PC-3 (cell line): ENCODE measurements at regions not wholly inside any gene's neighbourhood (a gene's known extent, or its start where the extent isn't known, plus 50 kb on each side); places are given as distances from the start of the nearest gene placed in this dataset.

ENCODE experiments used
- ATAC-seq: fragments of 200-7000 bp; cut with Tn5 transposase; 2 replicates; pipeline ENCODE4 v1.9.1; 2020; ENCODE audit warnings: mild to moderate bottlenecking, moderate library complexity
- BruUV-seq: library from RNA; stranded (reverse); fragments of 400-500 nt; replicated peaks from 2 replicates; lab custom pipeline; 2021; lab: Mats Ljungman, UMichigan
- CTCF ChIA-PET: fragments of 300-600 bp; sonication (Branson Sonifier 250); formaldehyde crosslinking; loops from one replicate; lab custom pipeline; 2022; ENCODE audit warnings: antibody characterized with exemption; lab: Charles Lee
- POLR2A ChIA-PET: fragments of 300-600 bp; sonication (Branson Sonifier 250); formaldehyde crosslinking; loops from one replicate; lab custom pipeline; 2022; ENCODE audit warnings: antibody characterized with exemption; ENCODE audit not compliant: unreplicated experiment; lab: Charles Lee
- DNase-seq: peaks from one replicate; pipeline ENCODE4 v3.0.0-alpha.2; 2015
- H2AFZ ChIP-seq: fragments of 300-600 bp; sonication (generic); 2 replicates; pipeline ENCODE4 v1.6.0; 2016; ENCODE audit warnings: antibody characterized with exemption, low read length
- H3F3A ChIP-seq: fragments of 300-600 bp; sonication (generic); one replicate; pipeline ENCODE4 v1.6.0; 2017; ENCODE audit warnings: antibody characterized with exemption, low read length, control low read depth, mild to moderate bottlenecking; ENCODE audit not compliant: unreplicated experiment
- H3K27ac ChIP-seq: fragments of 300-600 bp; sonication (generic); 2 replicates; pipeline ENCODE4 v1.5.1; 2016; ENCODE audit warnings: mild to moderate bottlenecking, low read length
- H3K27me3 ChIP-seq: fragments of 300-600 bp; sonication (generic); 2 replicates; pipeline ENCODE4 v1.6.1; 2016; ENCODE audit warnings: low read length, mixed read lengths
- H3K36me3 ChIP-seq: fragments of 300-600 bp; sonication (generic); 2 replicates; pipeline ENCODE4 v1.6.1; 2016; ENCODE audit warnings: low read depth, mixed run types, low read length, mixed read lengths
- H3K4me1 ChIP-seq: fragments of 300-600 bp; sonication (generic); 2 replicates; pipeline ENCODE4 v1.5.1; 2016; ENCODE audit warnings: low read length; ENCODE audit not compliant: insufficient read depth
- H3K4me2 ChIP-seq: fragments of 300-600 bp; sonication (generic); 2 replicates; pipeline ENCODE4 v1.6.0; 2016; ENCODE audit warnings: low read length
- H3K4me3 ChIP-seq: fragments of 300-600 bp; sonication (generic); 2 replicates; pipeline ENCODE4 v1.5.1; 2016; ENCODE audit warnings: mild to moderate bottlenecking, low read length, mixed read lengths
- H3K79me2 ChIP-seq: fragments of 300-600 bp; sonication (generic); 2 replicates; pipeline ENCODE4 v1.6.1; 2017; ENCODE audit warnings: low read length, mixed read lengths
- H3K9ac ChIP-seq: fragments of 300-600 bp; sonication (generic); 2 replicates; pipeline ENCODE4 v1.6.0; 2016; ENCODE audit warnings: mild to moderate bottlenecking, low read length
- H3K9me2 ChIP-seq: fragments of 300-600 bp; sonication (generic); replicated peaks from 2 replicates; pipeline ENCODE4 v1.6.1; 2016; ENCODE audit warnings: mixed run types, low read length, mixed read lengths
- H3K9me3 ChIP-seq: fragments of 300-600 bp; sonication (generic); 2 replicates; pipeline ENCODE4 v1.6.1; 2016; ENCODE audit warnings: low read length, mixed read lengths
- H4K20me1 ChIP-seq: fragments of 300-600 bp; sonication (generic); 2 replicates; pipeline ENCODE4 v1.6.1; 2016; ENCODE audit warnings: low read length, mixed read lengths
- CTCF ChIP-seq: fragments of 300-600 bp; sonication (generic); conservative IDR thresholded peaks from 2 replicates; pipeline ENCODE4 v1.5.1; 2017; ENCODE audit warnings: antibody characterized with exemption, low read depth, mild to moderate bottlenecking, low read length
- EZH2 ChIP-seq: fragments of 300-600 bp; sonication (generic); IDR thresholded peaks from one replicate; pipeline ENCODE4 v1.6.1; 2017; ENCODE audit warnings: antibody characterized with exemption, mild to moderate bottlenecking, low read length; ENCODE audit not compliant: unreplicated experiment
- EZH2phosphoT487 ChIP-seq: fragments of 300-600 bp; sonication (generic); IDR thresholded peaks from 2 replicates; pipeline ENCODE4 v1.6.1; 2018; ENCODE audit warnings: mild to moderate bottlenecking, antibody characterized with exemption, low read length, borderline replicate concordance
- intact Hi-C: fragments of 100-400 bp; cut with micrococcal nuclease; formaldehyde crosslinking; loops from 2 replicates; pipeline ENCODE4 v1.9.0; 2023

DNA sequence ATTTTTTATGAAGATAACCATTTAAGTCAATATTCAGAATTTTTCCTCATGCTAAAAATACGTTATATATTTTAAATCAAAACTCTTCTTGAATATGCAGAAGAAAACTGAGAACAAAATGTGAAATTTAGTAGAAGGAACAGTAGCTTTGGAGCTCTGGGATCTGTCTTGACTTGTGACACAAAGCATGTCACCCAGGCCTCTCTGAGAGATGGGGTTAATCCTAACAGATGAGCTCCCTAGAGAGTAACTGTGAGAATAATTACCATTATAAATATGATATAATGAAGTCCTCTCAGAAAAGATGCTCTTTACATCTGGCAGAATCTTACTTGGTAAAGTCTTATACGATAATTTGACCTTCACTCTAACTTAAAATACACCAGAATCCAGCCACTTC, 272.0 kb downstream of the PTPRC start:
- H3K9me3 ChIP-seq = no peaks in the 10 kb centered on the region
- intact Hi-C loops = no loop called here
- H2AFZ ChIP-seq = no peak overlapping the region
- no peaks in the 10 kb centered on the region for H4K20me1 ChIP-seq
- no peaks in the 10 kb centered on the region for H3K27me3 ChIP-seq
- peaks cover 3% of the 10 kb centered on the region for H3K4me1 ChIP-seq
- H3K9ac ChIP-seq = no peak overlapping the region
- CTCF ChIA-PET = no interaction called here
- 0 out of 2 replicates have a peak, but pooled peaks cover 5% of the 10 kb centered on the region for H3K36me3 ChIP-seq
- ATAC-seq (no peak), DNase-seq (no peak)
- no peak overlapping the region for H3K4me2 ChIP-seq
- H3F3A ChIP-seq = no peaks in the 10 kb centered on the region
- no TSS peak for BruUV-seq
- H3K9me2 ChIP-seq = no peaks in the 10 kb centered on the region
- H3K4me3 ChIP-seq = no peak overlapping the region
- TF ChIP-seq EZH2phosphoT487 (no peak), EZH2 (no peak)
- H3K27ac ChIP-seq = no peak overlapping the region
- peaks cover 38% of the 10 kb centered on the region for H3K79me2 ChIP-seq
- POLR2A ChIA-PET = no interaction called here

DNA sequence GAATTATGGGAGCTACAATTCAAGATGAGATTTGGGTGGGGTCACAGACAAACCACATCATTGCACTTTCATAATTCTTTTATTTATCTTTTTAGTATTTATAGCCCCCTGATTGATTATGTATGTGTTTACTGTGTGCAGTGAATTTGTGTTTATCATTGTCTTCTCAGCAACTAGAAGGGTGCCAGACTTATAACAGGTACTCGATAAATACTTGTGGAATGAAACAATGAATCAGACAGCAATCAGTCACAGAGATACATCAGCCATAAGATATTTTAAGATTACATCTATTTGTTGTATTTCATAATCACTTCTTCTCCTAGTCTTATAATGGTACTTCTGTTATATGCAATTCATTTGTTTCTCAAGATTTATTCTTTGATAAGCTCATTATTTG, 273.2 kb downstream of the PTPRC start:
- no peak for DNase-seq
- Histone ChIP-seq H3K27me3 (no peaks in the 10 kb centered on the region), H3K9me2 (no peaks in the 10 kb centered on the region), H3K9ac (no peak overlapping the region), H3K4me2 (no peak overlapping the region), H3K79me2 (peaks cover 46% of the 10 kb centered on the region), H3K9me3 (no peaks in the 10 kb centered on the region), H3K4me3 (no peak overlapping the region), H3K4me1 (peaks cover 10% of the 10 kb centered on the region), H3K27ac (no peak overlapping the region), H3F3A (no peaks in the 10 kb centered on the region), H4K20me1 (no peaks in the 10 kb centered on the region), H2AFZ (no peak overlapping the region), H3K36me3 (0 out of 2 replicates have a peak, but pooled peaks cover 5% of the 10 kb centered on the region)
- ChIA-PET CTCF (no interaction called here), POLR2A (no interaction called here)
- no peak for ATAC-seq
- intact Hi-C loops = no loop called here
- BruUV-seq = no TSS peak
- TF ChIP-seq EZH2 (no peak), CTCF (no peak), EZH2phosphoT487 (no peak)

DNA sequence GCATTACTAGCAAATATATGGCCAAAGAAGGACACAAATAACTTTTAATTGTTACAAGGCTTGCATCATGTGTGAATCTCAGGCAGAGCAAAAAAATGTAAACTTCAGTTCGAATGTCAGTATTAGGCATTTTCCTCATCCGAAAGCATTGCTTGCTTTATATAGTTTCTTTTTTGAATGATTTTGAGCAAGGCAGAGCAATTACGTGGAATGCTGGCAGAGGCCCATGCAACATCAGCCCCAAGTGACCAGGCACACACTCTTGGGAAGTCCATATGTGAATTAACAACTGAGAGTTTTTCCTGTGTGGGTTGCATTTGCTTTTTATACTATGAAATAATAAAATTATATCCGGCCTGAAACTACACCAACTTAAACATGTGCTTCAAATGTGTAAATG, 274.8 kb downstream of the PTPRC start:
- Histone ChIP-seq H3K4me2 (no peak overlapping the region), H3K27me3 (no peaks in the 10 kb centered on the region), H2AFZ (no peak overlapping the region), H3K4me1 (peaks cover 14% of the 10 kb centered on the region), H3K27ac (no peak overlapping the region), H4K20me1 (no peaks in the 10 kb centered on the region), H3K9me2 (no peaks in the 10 kb centered on the region), H3K36me3 (no peaks in the 10 kb centered on the region), H3K4me3 (no peak overlapping the region), H3F3A (no peaks in the 10 kb centered on the region), H3K9ac (no peak overlapping the region), H3K79me2 (peaks cover 46% of the 10 kb centered on the region), H3K9me3 (no peaks in the 10 kb centered on the region)
- no peak for ATAC-seq
- POLR2A ChIA-PET = no interaction called here
- intact Hi-C loops = no loop called here
- no peak for DNase-seq
- CTCF ChIA-PET = no interaction called here
- BruUV-seq = no TSS peak
- TF ChIP-seq CTCF (no peak), EZH2 (no peak), EZH2phosphoT487 (no peak)
